ENCODE measurements at regions not wholly inside any gene's neighbourhood (a gene's known extent, or its start where the extent isn't known, plus 50 kb on each side); places are given as distances from the start of the nearest gene placed in this dataset.

GRCh38 chrX:126395909-126396308, 156.7 kb downstream of the DCAF12L1 start:
- DNase-seq (ENCODE audit: low spot score): no peak

- DNase-seq (ENCODE audit: low spot score): no peak
Observed at GRCh38 chrX:126394681-126395080, 157.9 kb downstream of the DCAF12L1 start.

GRCh38 chrX:126393284-126393683, 159.3 kb downstream of the DCAF12L1 start:
- DNase-seq (ENCODE audit: low spot score): no peak

GRCh38 chrX:126376465-126376864, 176.1 kb downstream of the DCAF12L1 start:
- no peak for DNase-seq (ENCODE audit: low spot score)

GRCh38 chrX:126342859-126343258, 176.8 kb upstream of the DCAF12L2 start:
- no peak for DNase-seq (ENCODE audit: low spot score)

GRCh38 chrX:126339928-126340327, 173.8 kb upstream of the DCAF12L2 start:
- DNase-seq (ENCODE audit: low spot score): no peak

GRCh38 chrX:126338916-126339315, 172.8 kb upstream of the DCAF12L2 start:
- DNase-seq (ENCODE audit: low spot score): no peak

- DNase-seq (ENCODE audit: low spot score): no peak
Observed at GRCh38 chrX:126300401-126300800, 134.3 kb upstream of the DCAF12L2 start.

GRCh38 chrX:126272795-126273497, 106.9 kb upstream of the DCAF12L2 start:
- DNase-seq (ENCODE audit: low spot score): no peak

- DNase-seq (ENCODE audit: low spot score): no peak
Observed at GRCh38 chrX:126265116-126265515, 99.0 kb upstream of the DCAF12L2 start.

- DNase-seq (ENCODE audit: low spot score): peak; percentile 0
Observed at GRCh38 chrX:126238220-126238619, 72.1 kb upstream of the DCAF12L2 start.

GRCh38 chrX:126237524-126237923, 71.4 kb upstream of the DCAF12L2 start:
- no peak for DNase-seq (ENCODE audit: low spot score)
